ENCODE measurements at regions not wholly inside any gene's neighbourhood (a gene's known extent, or its start where the extent isn't known, plus 50 kb on each side); places are given as distances from the start of the nearest gene placed in this dataset.

DNA sequence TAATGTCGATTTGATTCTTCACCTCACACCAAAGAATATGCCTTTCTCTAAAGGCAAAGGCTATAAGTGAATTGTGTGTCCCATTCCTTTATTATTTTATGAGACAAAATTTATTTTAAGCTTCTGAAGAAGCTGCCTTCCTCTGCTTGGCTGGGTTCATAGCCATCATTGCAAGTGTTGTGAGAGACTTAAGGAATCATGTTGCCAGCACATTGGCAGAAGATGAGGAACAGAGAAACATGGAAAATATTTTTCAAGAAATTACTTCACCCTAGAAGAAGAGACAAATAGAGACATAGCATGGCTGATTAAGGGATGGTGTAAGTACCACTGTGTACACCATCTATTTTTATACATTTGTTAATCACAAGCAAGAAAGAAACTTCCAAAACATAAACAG, 230.1 kb upstream of the SEMA3E start (continued):
- TF ChIP-seq HIC1 (tag by site-specific recombination; IDR thresholded peaks at IDR 0.05): no peak

DNA sequence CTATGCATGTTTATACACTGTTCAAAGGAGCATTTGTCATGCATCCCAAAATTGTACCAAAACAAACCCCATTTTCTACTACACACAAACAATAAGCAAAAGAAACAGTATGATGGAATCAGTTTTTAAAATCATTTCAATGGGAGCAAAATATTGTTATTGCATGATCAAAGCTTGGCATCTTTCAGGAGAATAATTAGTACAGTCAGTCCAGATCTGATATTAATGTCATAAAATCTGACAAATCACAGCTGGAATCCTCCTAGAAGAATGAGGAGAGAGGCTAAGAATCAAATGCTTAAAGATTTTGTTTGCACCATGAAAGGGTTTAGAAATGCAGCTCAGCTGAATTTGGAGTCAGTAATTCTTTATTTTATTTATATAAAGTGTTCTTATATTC, 229.7 kb upstream of the SEMA3E start:
- H3K4me1 ChIP-seq (ENCODE audit: control insufficient read depth, insufficient read depth, low read length): no peaks in the 10 kb centered on the region
- H3K4me3 ChIP-seq (ENCODE audit: low read depth, low read length): no peak overlapping the region
- H3K36me3 ChIP-seq (ENCODE audit: control insufficient read depth in 2 of 2, insufficient read depth in 1 of 2, low read length in 2 of 2): no peaks in the 10 kb centered on the region
- ChIA-PET CTCF (no interaction called here), POLR2A (no interaction called here)
- no peak overlapping the region for H3K27ac ChIP-seq (ENCODE audit: extremely low read depth, low read depth, low read length)
- H3K9me3 ChIP-seq (ENCODE audit: control insufficient read depth, insufficient read depth, low read depth, low read length): no peaks in the 10 kb centered on the region
- TF ChIP-seq ZNF560 (tag by site-specific recombination; IDR thresholded peaks at IDR 0.05; ENCODE audit: borderline replicate concordance): no peak
- TF ChIP-seq, protein P1, sequence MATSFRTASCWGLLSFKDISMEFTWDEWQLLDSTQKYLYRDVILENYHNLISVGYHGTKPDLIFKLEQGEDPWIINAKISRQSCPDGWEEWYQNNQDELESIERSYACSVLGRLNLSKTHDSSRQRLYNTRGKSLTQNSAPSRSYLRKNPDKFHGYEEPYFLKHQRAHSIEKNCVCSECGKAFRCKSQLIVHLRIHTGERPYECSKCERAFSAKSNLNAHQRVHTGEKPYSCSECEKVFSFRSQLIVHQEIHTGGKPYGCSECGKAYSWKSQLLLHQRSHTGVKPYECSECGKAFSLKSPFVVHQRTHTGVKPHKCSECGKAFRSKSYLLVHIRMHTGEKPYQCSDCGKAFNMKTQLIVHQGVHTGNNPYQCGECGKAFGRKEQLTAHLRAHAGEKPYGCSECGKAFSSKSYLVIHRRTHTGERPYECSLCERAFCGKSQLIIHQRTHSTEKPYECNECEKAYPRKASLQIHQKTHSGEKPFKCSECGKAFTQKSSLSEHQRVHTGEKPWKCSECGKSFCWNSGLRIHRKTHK (tag by site-specific recombination; IDR thresholded peaks at IDR 0.05): peak; percentile 63
- no peak for TF ChIP-seq ZFP69B (tag by site-specific recombination; IDR thresholded peaks at IDR 0.05)

DNA sequence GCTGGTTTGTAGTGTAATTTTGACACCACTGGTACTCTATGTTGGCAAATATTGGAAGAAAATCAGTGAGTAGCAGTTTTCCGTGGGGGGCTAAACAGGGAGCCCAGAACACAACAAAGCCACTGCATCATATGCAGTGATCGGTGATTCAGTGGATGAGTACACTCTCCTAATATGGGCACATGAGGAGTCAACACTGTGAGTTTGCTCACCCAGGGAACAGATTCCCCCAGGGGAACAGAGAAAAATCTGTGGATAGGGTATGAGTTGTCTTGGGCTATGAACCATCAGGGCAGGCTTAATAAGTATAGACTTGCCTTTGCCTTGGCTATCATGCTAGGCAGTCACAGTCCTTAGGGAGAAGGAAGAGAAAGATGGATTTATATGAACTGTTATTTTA, 227.7 kb upstream of the SEMA3E start:
- no peak overlapping the region for H3K4me3 ChIP-seq (ENCODE audit: low read depth, low read length)
- H3K4me1 ChIP-seq (ENCODE audit: control insufficient read depth, insufficient read depth, low read length): no peaks in the 10 kb centered on the region
- no peaks in the 10 kb centered on the region for H3K9me3 ChIP-seq (ENCODE audit: control insufficient read depth, insufficient read depth, low read depth, low read length)
- no peak for TF ChIP-seq ZNF292 (tag by site-specific recombination; IDR thresholded peaks at IDR 0.05; ENCODE audit: borderline replicate concordance, low read depth)
- no peak for TF ChIP-seq ZNF660 (tag by site-specific recombination; IDR thresholded peaks at IDR 0.05)
- TF ChIP-seq ZNF514 (tag by site-specific recombination; IDR thresholded peaks at IDR 0.05): no peak
- TF ChIP-seq ZNF248 (tag by site-specific recombination; IDR thresholded peaks at IDR 0.05): no peak
- no peak for TF ChIP-seq ZNF2 (tag by site-specific recombination; IDR thresholded peaks at IDR 0.05)
- no peak for TF ChIP-seq ZNF140 (tag by site-specific recombination; IDR thresholded peaks at IDR 0.05)
- no peak for TF ChIP-seq ZNF423 (tag by site-specific recombination; IDR thresholded peaks at IDR 0.05)
- TF ChIP-seq TSHZ1 (tag by site-specific recombination; IDR thresholded peaks at IDR 0.05; ENCODE audit: borderline replicate concordance): no peak
- no peak for TF ChIP-seq ZNF645 (tag by site-specific recombination; IDR thresholded peaks at IDR 0.05)
- no peak for TF ChIP-seq ZBTB1 (tag by site-specific recombination; IDR thresholded peaks at IDR 0.05)
- TF ChIP-seq BCL11B (tag by site-specific recombination; IDR thresholded peaks at IDR 0.05; ENCODE audit: low read depth): no peak
- TF ChIP-seq, protein P2, sequence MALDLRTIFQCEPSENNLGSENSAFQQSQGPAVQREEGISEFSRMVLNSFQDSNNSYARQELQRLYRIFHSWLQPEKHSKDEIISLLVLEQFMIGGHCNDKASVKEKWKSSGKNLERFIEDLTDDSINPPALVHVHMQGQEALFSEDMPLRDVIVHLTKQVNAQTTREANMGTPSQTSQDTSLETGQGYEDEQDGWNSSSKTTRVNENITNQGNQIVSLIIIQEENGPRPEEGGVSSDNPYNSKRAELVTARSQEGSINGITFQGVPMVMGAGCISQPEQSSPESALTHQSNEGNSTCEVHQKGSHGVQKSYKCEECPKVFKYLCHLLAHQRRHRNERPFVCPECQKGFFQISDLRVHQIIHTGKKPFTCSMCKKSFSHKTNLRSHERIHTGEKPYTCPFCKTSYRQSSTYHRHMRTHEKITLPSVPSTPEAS (tag by site-specific recombination; IDR thresholded peaks at IDR 0.05): no peak
- no peak for TF ChIP-seq ZNF48 (tag by site-specific recombination; IDR thresholded peaks at IDR 0.05)
- no peak for TF ChIP-seq ZNF677 (tag by site-specific recombination; IDR thresholded peaks at IDR 0.05)
- no peak for TF ChIP-seq ZNF626 (tag by site-specific recombination; IDR thresholded peaks at IDR 0.05)
- no peak for TF ChIP-seq ZNF114 (tag by site-specific recombination; IDR thresholded peaks at IDR 0.05)
- no peak for TF ChIP-seq ZNF707 (tag by site-specific recombination; IDR thresholded peaks at IDR 0.05)
- CTCF ChIA-PET: no interaction called here
- POLR2A ChIA-PET: no interaction called here
- H3K36me3 ChIP-seq (ENCODE audit: control insufficient read depth in 2 of 2, insufficient read depth in 1 of 2, low read length in 2 of 2): no peaks in the 10 kb centered on the region
- H3K27ac ChIP-seq (ENCODE audit: extremely low read depth, low read depth, low read length): no peak overlapping the region

All from HEK293 (cell line).